HCT116 (cell line): ENCODE measurements at regions not wholly inside any gene's neighbourhood (a gene's known extent, or its start where the extent isn't known, plus 50 kb on each side); places are given as distances from the start of the nearest gene placed in this dataset.

ENCODE experiments used
- ATAC-seq: fragments of 200-7000 bp; cut with Tn5 transposase; 2 replicates; pipeline ENCODE4 v1.9.1; 2020; ENCODE audit warnings: mild to moderate bottlenecking, moderate library complexity
- BruUV-seq: library from RNA; stranded (reverse); fragments of 400-500 nt; replicated peaks from 2 replicates; lab custom pipeline; 2021; lab: Mats Ljungman, UMichigan
- CTCF ChIA-PET: fragments of 300-600 bp; sonication (Branson Sonifier 250); formaldehyde crosslinking; loops from one replicate; lab custom pipeline; 2021; ENCODE audit warnings: antibody characterized with exemption; lab: Charles Lee
- POLR2A ChIA-PET: fragments of 300-600, 350-600 bp; sonication (Branson Sonifier 250); formaldehyde crosslinking; loops from one replicate; lab custom pipeline; 2021; ENCODE audit warnings: antibody characterized with exemption; lab: Charles Lee
- RAD21 ChIA-PET, 2 experiments: fragments of 300-600 bp; sonication (Branson Sonifier 250); formaldehyde crosslinking; loops; one replicate each; lab custom pipeline; 2023; ENCODE audit warnings: low total read pairs in 2 of 2; ENCODE audit not compliant: uncharacterized antibody in 2 of 2, unreplicated experiment in 2 of 2, low non-redundant PET in 1 of 2; lab: Charles Lee
- DNase-seq: peaks from one replicate; pipeline ENCODE4 v3.0.0-alpha.2; 2010; ENCODE audit warnings: low read depth, low spot score
- H2AFZ ChIP-seq: fragments of 200-600 bp; shearing (Covaris generic), sonication (generic); 2 replicates; pipeline ENCODE4 v1.6.1; 2017; ENCODE audit warnings: low read depth, mixed run types, mixed read lengths, antibody characterized with exemption, low read length; ENCODE audit not compliant: poor library complexity, severe bottlenecking
- H3K27ac ChIP-seq: 2 replicates; pipeline ENCODE4 v1.5.1; 2012; ENCODE audit warnings: low read depth, low read length
- H3K27me3 ChIP-seq: fragments of 200-600 bp; sonication (generic); 2 replicates; pipeline ENCODE4 v1.6.1; 2016; ENCODE audit warnings: mixed run types, low read length, mixed read lengths; ENCODE audit not compliant: insufficient read depth
- H3K36me3 ChIP-seq, 2 experiments: fragments of 200-500 bp in 1 of 2; fragments of 200-600 bp in 1 of 2; sonication (Bioruptor generic) in 1 of 2; sonication (generic) in 1 of 2; 2 replicates each; pipeline versions ENCODE4 v1.5.1 to v1.6.1; 2014 to 2016; ENCODE audit warnings: low read length in 2 of 2, inconsistent platforms in 1 of 2, mixed read lengths in 1 of 2, mixed run types in 1 of 2; ENCODE audit not compliant: insufficient read depth in 2 of 2, control insufficient read depth in 1 of 2
- H3K4me1 ChIP-seq, 2 experiments: fragments of 200-600 bp in 1 of 2; sonication (generic) in 1 of 2; 2 replicates each; pipeline versions ENCODE4 v1.5.1 to v1.6.1; 2012 to 2017; ENCODE audit warnings: low read length in 2 of 2, inconsistent platforms in 1 of 2, mild to moderate bottlenecking in 1 of 2, mixed read lengths in 1 of 2, mixed run types in 1 of 2, moderate library complexity in 1 of 2; ENCODE audit not compliant: insufficient read depth in 2 of 2, control insufficient read depth in 1 of 2
- H3K4me2 ChIP-seq: fragments of 200-600 bp; sonication (generic); 2 replicates; pipeline ENCODE4 v1.6.1; 2017; ENCODE audit warnings: mixed run types, low read length, mixed read lengths
- H3K4me3 ChIP-seq, 2 experiments: fragments of 200-600 bp in 1 of 2; sonication (generic) in 1 of 2; replicated peaks in 1 of 2; 2 replicates each; pipeline ENCODE4 v1.5.1; 2011 to 2016; ENCODE audit warnings: low read length in 2 of 2, control low read depth in 1 of 2, low read depth in 1 of 2, mild to moderate bottlenecking in 1 of 2, mixed read lengths in 1 of 2, mixed run types in 1 of 2
- H3K79me2 ChIP-seq: fragments of 200-600 bp; sonication (generic); 2 replicates; pipeline ENCODE4 v1.6.1; 2017; ENCODE audit warnings: mild to moderate bottlenecking, mixed run types, low read length, moderate library complexity, mixed read lengths; ENCODE audit not compliant: insufficient read depth
- H3K9ac ChIP-seq: fragments of 200-600 bp; sonication (generic); 2 replicates; pipeline ENCODE4 v1.6.1; 2016; ENCODE audit warnings: low read length, mixed read lengths
- H3K9me2 ChIP-seq: fragments of 200-600 bp; sonication (generic), shearing (Covaris generic); 2 replicates; pipeline ENCODE4 v1.6.1; 2017; ENCODE audit warnings: mixed run types, mild to moderate bottlenecking, moderate library complexity; ENCODE audit not compliant: insufficient read depth
- H3K9me3 ChIP-seq, 2 experiments: fragments of 200-500 bp in 1 of 2; fragments of 200-600 bp in 1 of 2; sonication (Bioruptor generic) in 1 of 2; sonication (generic) in 1 of 2; 2 replicates each; pipeline ENCODE4 v1.6.1; 2014 to 2017; ENCODE audit warnings: low read length in 2 of 2, mixed read lengths in 2 of 2, inconsistent platforms in 1 of 2, low read depth in 1 of 2, mild to moderate bottlenecking in 1 of 2, mixed run types in 1 of 2, moderate library complexity in 1 of 2; ENCODE audit not compliant: control insufficient read depth in 1 of 2, insufficient read depth in 1 of 2
- H4K20me1 ChIP-seq: fragments of 200-600 bp; sonication (generic), shearing (Covaris generic); 2 replicates; pipeline ENCODE4 v1.6.1; 2017; ENCODE audit warnings: mixed run types, mild to moderate bottlenecking, moderate library complexity; ENCODE audit not compliant: insufficient read depth
- ATF3 ChIP-seq: IDR thresholded peaks from 2 replicates; pipeline ENCODE4 v1.6.1; 2012
- CBX3 ChIP-seq: IDR thresholded peaks from 2 replicates; pipeline ENCODE4 v1.6.1; 2012; ENCODE audit warnings: low read depth
- CEBPB ChIP-seq: IDR thresholded peaks from 2 replicates; pipeline ENCODE4 v1.6.1; 2012; ENCODE audit warnings: low read depth
- EGR1 ChIP-seq: IDR thresholded peaks from 2 replicates; pipeline ENCODE4 v1.6.1; 2012; ENCODE audit warnings: low read depth
- FOSL1 ChIP-seq: IDR thresholded peaks from 2 replicates; pipeline ENCODE4 v1.6.1; 2012; ENCODE audit warnings: low read depth
- REST ChIP-seq: IDR thresholded peaks from 2 replicates; pipeline ENCODE4 v1.6.1; 2012; ENCODE audit warnings: low read depth
- intact Hi-C: fragments of 100-400 bp; cut with micrococcal nuclease; formaldehyde crosslinking; loops from 2 replicates; pipeline ENCODE4 v1.10.0; 2022

DNA sequence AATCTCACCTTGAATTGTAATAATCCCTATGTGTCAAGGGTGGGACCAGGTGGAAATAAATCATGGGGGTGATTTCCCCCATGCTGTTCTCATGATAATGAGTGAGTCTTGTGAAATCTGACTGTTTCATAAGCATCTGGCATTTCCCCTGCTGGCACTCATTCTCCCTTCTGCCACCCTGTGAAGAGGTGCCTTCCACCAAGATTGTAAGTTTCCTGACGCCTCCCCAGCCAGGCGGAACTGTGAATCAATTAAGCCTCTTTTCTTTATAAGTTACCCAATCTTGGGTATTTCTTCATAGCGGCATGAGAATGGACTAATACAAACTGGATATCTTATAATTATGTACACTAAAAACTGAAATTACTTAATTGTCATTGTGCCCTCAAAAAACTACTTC, 189.2 kb upstream of the API5 start (continued):
- TF ChIP-seq CBX3 (no peak), ATF3 (no peak), FOSL1 (no peak), REST (no peak), EGR1 (no peak)

- Histone ChIP-seq H3K27me3 (no peaks in the 10 kb centered on the region), H4K20me1 (no peaks in the 10 kb centered on the region), H3K9me2 (no peaks in the 10 kb centered on the region), H3K9me3 (no peaks in the 10 kb centered on the region; a peak in 1 of 4 replicates), H3K4me3 (no peak overlapping the region), H3K36me3 (no peaks in the 10 kb centered on the region), H3K4me1 (no peaks in the 10 kb centered on the region), H3K27ac (no peak overlapping the region), H3K9ac (no peak overlapping the region), H2AFZ (no peak overlapping the region)
- intact Hi-C loops, result no loop called here
- ChIA-PET CTCF (no interaction called here), POLR2A (no interaction called here)
- no peak for ATAC-seq
- BruUV-seq, result no TSS peak
- TF ChIP-seq CEBPB, result no peak
- TF ChIP-seq, all 23 proteins: peak for 0
- Histone ChIP-seq H3K4me2 (no peak overlapping the region), H3K79me2 (no peaks in the 10 kb centered on the region)
- no peak for DNase-seq
- RAD21 ChIA-PET, result no interaction called here
Observed at GRCh38 chr11:43123443-43123842, 188.4 kb upstream of the API5 start.
